ENCODE measurements at regions not wholly inside any gene's neighbourhood (a gene's known extent, or its start where the extent isn't known, plus 50 kb on each side); places are given as distances from the start of the nearest gene placed in this dataset.

DNA sequence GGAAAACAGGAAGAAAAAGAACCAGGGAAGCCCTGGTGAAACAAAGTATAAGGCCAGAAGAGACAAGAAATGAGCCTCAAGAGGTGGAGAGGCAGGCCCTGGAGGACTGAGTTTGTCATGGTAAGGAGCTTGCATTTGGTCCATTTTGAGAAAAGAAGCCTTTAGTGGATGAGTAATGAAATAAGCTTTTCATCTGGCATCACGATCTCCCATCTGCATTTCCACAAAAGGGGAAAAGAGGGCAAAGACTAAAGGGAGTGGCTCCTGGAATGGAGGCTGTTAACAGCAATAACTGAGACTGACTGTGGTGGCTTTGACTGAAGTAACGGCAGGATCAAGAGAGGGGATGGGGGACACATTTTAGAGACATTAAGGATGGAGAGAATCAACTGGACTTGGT, 148.8 kb upstream of the NBEA start:
- H3K4me3 Mint-ChIP-seq (ENCODE audit: unreplicated experiment) = no peak overlapping the region
- no peaks in the 10 kb centered on the region for H3K27me3 Mint-ChIP-seq (ENCODE audit: low read depth)
- peaks cover 12% of the 10 kb centered on the region for H3K9me3 Mint-ChIP-seq (ENCODE audit: low read depth)
- DNase-seq (ENCODE audit: low spot score) = no peak
- TF ChIP-seq, protein P1, sequence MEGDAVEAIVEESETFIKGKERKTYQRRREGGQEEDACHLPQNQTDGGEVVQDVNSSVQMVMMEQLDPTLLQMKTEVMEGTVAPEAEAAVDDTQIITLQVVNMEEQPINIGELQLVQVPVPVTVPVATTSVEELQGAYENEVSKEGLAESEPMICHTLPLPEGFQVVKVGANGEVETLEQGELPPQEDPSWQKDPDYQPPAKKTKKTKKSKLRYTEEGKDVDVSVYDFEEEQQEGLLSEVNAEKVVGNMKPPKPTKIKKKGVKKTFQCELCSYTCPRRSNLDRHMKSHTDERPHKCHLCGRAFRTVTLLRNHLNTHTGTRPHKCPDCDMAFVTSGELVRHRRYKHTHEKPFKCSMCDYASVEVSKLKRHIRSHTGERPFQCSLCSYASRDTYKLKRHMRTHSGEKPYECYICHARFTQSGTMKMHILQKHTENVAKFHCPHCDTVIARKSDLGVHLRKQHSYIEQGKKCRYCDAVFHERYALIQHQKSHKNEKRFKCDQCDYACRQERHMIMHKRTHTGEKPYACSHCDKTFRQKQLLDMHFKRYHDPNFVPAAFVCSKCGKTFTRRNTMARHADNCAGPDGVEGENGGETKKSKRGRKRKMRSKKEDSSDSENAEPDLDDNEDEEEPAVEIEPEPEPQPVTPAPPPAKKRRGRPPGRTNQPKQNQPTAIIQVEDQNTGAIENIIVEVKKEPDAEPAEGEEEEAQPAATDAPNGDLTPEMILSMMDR (IDR thresholded peaks at IDR 0.05) = no peak
- H3K4me1 Mint-ChIP-seq (ENCODE audit: low read depth) = no peaks in the 10 kb centered on the region
- H3K36me3 Mint-ChIP-seq (ENCODE audit: low read depth) = no peaks in the 10 kb centered on the region
- no peak overlapping the region for H3K27ac Mint-ChIP-seq (ENCODE audit: unreplicated experiment)

DNA sequence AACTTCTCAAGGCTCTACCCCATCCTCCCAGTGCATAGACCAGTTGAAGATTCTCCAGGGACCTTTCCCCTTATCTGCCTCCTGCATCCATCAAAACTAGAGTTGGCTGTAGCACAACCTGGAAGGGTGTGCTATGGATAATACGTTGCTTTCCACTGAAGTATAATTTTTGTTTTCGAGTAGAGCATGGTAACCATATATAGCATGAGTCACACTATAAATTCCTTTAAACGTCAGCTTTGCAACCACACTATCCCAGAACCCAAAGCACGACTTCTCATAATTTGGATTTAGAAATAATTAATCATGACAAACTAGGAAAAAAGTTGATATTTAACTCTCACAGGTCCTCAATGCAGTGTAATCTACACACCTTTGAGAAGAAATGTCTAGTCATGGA, 138.3 kb upstream of the NBEA start:
- H3K4me1 Mint-ChIP-seq (ENCODE audit: low read depth) = peaks cover 4% of the 10 kb centered on the region
- H3K27ac Mint-ChIP-seq (ENCODE audit: unreplicated experiment) = no peak overlapping the region
- H3K27me3 Mint-ChIP-seq (ENCODE audit: low read depth) = no peaks in the 10 kb centered on the region
- TF ChIP-seq, protein P1 (IDR thresholded peaks at IDR 0.05) = no peak
- H3K36me3 Mint-ChIP-seq (ENCODE audit: low read depth) = no peaks in the 10 kb centered on the region
- no peak overlapping the region for H3K4me3 Mint-ChIP-seq (ENCODE audit: unreplicated experiment)
- no peaks in the 10 kb centered on the region for H3K9me3 Mint-ChIP-seq (ENCODE audit: low read depth)
- DNase-seq (ENCODE audit: low spot score) = no peak

DNA sequence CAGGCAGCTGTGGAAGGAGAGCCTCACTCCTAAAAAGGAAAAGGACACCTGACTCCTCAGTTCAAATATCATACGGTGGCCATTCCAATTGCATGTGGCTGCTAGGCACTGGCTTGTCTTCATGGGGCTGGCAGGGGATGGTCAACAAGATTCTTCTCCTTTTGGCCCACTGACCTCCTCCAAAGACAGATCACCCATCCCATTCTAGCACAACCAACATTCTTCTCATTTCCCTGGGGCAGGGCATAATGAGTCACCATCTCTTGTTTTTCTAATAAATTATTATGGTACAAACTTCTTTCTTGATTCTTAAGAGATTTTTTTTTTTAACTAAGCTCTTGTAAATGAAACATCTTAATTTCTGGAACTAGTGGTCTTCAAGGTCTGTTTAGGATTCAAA, 136.7 kb upstream of the NBEA start:
- Mint-ChIP-seq H3K4me1 (ENCODE audit: low read depth) (peaks cover 4% of the 10 kb centered on the region), H3K4me3 (ENCODE audit: unreplicated experiment) (no peak overlapping the region), H3K27me3 (ENCODE audit: low read depth) (no peaks in the 10 kb centered on the region), H3K27ac (ENCODE audit: unreplicated experiment) (no peak overlapping the region), H3K9me3 (ENCODE audit: low read depth) (no peaks in the 10 kb centered on the region), H3K36me3 (ENCODE audit: low read depth) (no peaks in the 10 kb centered on the region)
- no peak for DNase-seq (ENCODE audit: low spot score)
- TF ChIP-seq, protein P1 (IDR thresholded peaks at IDR 0.05) = no peak

DNA sequence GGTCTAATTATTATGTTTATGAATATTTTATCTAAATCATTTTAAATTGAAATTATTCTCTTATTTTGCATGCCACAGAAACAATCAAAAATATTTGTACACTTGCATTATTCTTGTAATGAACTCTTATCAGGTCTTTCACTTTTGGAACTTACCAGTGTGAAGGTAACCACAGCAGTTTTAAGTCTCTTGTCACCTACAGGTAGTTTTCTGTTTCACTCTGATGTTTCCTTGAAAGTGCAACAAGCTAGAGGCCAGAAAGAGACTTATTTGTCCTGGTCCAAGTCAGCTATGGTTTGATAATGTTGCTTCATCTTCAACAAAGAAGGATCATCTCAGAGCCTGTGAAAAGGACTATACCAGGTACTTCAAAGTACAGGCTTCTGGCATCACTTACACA, 133.4 kb upstream of the NBEA start:
- Mint-ChIP-seq H3K36me3 (ENCODE audit: low read depth) (peaks cover 9% of the 10 kb centered on the region), H3K4me1 (ENCODE audit: low read depth) (peaks cover 4% of the 10 kb centered on the region), H3K27ac (ENCODE audit: unreplicated experiment) (no peak overlapping the region), H3K27me3 (ENCODE audit: low read depth) (no peaks in the 10 kb centered on the region), H3K4me3 (ENCODE audit: unreplicated experiment) (no peak overlapping the region), H3K9me3 (ENCODE audit: low read depth) (peaks cover 22% of the 10 kb centered on the region)
- TF ChIP-seq, protein P1 (IDR thresholded peaks at IDR 0.05) = no peak
- no peak for DNase-seq (ENCODE audit: low spot score)

DNA sequence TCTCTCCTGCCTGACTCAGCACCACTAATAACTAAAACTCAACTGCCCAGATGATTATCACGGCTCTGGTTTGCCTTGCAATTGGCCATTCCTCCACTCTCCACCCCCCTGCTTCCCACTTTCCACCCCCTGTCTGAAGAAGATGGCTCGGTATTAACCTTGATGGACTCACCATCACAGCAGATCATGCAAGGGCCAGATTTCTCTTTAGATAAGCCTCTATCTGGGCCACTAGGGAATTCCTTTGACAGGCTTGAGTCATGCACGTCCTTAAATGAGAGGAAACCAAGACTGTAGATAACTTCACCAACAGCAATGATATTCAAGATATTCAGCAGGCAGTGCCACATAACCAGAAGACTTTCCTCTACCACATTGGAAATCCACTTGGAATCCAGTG, 131.1 kb upstream of the NBEA start:
- Mint-ChIP-seq H3K27ac (ENCODE audit: unreplicated experiment) (no peak overlapping the region), H3K36me3 (ENCODE audit: low read depth) (peaks cover 9% of the 10 kb centered on the region), H3K4me1 (ENCODE audit: low read depth) (peaks cover 3% of the 10 kb centered on the region), H3K4me3 (ENCODE audit: unreplicated experiment) (no peak overlapping the region), H3K27me3 (ENCODE audit: low read depth) (no peaks in the 10 kb centered on the region), H3K9me3 (ENCODE audit: low read depth) (peaks cover 22% of the 10 kb centered on the region)
- DNase-seq (ENCODE audit: low spot score) = no peak
- TF ChIP-seq, protein P1 (IDR thresholded peaks at IDR 0.05) = no peak
